ENCODE measurements at regions not wholly inside any gene's neighbourhood (a gene's known extent, or its start where the extent isn't known, plus 50 kb on each side); places are given as distances from the start of the nearest gene placed in this dataset.

DNA sequence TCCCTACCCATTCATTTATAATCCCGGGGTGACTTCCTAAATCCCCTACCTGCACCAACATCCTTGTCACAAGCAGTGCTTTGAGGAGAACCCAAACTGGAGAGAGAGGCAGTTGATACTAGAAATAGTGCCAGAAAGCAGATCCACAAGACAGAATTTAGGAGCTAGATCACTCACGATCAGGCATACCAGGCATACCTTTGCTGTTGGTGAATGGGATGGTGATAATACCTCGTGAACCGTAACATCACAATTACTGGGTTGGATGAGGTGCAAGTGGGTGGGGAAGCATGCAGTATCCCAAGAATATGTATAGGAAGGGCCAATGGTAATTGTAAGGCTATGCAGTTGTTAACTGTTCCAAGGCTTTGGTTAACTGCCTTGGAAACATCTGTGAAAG, 129.3 kb downstream of the TMA16 start:
- 66 to 76% methylated on average over 4 of the region's 4 CpGs for WGBS, 2 donors
- DNase-seq (no peak), ATAC-seq (no peak)
- Histone ChIP-seq H3K4me1 (peaks cover 0 to 13% (median 0%) of the 10 kb centered on the region in 9 donors), H3K9me3 (peaks cover 0 to 16% (median 0%) of the 10 kb centered on the region in 11 donors), H3K27me3 (no peaks in the 10 kb centered on the region), H3K27ac (no peak overlapping the region), H3K36me3 (no peaks in the 10 kb centered on the region), H3K4me3 (no peak overlapping the region)
- intact Hi-C loops (cut with DNase I): no loop called here
- TF ChIP-seq, protein P1, sequence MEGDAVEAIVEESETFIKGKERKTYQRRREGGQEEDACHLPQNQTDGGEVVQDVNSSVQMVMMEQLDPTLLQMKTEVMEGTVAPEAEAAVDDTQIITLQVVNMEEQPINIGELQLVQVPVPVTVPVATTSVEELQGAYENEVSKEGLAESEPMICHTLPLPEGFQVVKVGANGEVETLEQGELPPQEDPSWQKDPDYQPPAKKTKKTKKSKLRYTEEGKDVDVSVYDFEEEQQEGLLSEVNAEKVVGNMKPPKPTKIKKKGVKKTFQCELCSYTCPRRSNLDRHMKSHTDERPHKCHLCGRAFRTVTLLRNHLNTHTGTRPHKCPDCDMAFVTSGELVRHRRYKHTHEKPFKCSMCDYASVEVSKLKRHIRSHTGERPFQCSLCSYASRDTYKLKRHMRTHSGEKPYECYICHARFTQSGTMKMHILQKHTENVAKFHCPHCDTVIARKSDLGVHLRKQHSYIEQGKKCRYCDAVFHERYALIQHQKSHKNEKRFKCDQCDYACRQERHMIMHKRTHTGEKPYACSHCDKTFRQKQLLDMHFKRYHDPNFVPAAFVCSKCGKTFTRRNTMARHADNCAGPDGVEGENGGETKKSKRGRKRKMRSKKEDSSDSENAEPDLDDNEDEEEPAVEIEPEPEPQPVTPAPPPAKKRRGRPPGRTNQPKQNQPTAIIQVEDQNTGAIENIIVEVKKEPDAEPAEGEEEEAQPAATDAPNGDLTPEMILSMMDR (IDR thresholded peaks at IDR 0.05): no peak

DNA sequence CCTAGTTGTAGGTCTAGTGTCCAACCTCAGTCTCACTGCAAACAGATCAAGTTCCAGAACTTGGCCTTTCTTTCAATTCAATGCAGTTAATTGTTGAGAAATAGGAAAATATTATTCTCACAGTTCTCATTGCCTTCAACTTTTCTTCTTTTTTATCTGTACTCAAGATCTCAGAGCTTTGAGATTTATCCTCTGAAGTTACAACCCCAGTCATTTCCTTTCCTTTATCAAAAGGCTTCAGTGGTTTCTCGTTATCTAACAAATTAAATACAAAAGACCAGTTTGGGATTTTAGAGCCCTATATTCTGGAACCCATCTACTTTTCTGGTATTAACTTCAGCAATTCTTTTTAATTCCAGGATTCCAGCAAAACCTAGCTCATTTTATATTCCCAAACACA, 130.2 kb downstream of the TMA16 start:
- Histone ChIP-seq H3K27me3 (no peaks in the 10 kb centered on the region), H3K4me1 (peaks cover 0 to 13% (median 0%) of the 10 kb centered on the region in 9 donors), H3K36me3 (no peaks in the 10 kb centered on the region), H3K9me3 (peaks cover 0 to 23% (median 0%) of the 10 kb centered on the region in 11 donors), H3K27ac (no peak overlapping the region), H3K4me3 (no peak overlapping the region)
- no peak for ATAC-seq
- TF ChIP-seq, protein P1 (IDR thresholded peaks at IDR 0.05): no peak
- intact Hi-C loops (cut with DNase I): no loop called here
- 54 to 76% methylated on average over 1 of the region's 1 CpG for WGBS, 2 donors
- DNase-seq: no peak

DNA sequence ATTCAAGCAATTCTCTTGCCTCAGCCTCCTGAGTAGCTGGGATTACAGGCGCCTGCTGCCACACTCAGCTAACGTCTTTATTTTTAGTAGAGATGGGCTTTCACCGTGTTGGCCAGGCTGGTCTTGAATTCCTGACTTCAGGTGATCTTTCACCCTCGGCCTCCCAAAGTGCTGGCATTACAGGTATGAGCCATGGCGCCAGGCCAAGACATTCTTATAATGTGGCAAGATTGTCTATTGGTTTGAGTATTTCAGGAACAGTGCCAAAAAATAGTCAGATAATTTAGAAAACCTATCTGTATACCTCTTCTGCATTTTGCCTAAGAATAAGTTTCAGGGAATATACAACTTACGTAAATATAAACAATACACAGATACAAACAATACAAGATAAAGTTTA, 136.8 kb downstream of the TMA16 start:
- 83 to 85% methylated on average over 6 of the region's 6 CpGs for WGBS, 2 donors
- DNase-seq: no peak
- no peak for ATAC-seq

DNA sequence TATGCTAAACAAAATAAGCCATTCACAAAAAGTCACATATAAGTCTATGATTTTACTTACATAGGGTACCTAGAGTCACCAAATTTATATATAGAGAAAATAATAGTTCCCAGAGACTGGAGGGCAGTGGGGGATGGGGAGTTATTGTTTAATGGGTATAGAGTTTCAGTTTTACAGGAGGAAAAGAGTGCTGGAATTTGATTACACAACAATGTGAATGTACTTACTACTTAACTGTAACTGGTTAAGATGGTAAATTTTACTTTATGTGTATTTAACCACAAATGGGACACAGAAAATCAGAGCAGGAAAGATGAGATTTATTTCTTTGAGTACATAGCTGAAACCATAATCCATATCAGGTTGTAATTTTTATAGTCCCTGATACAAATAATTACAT, 144.4 kb downstream of the TMA16 start:
- ATAC-seq (no peak), DNase-seq (no peak)
- H3K36me3 ChIP-seq: no peaks in the 10 kb centered on the region
- TF ChIP-seq, protein P1 (IDR thresholded peaks at IDR 0.05): no peak
- H3K4me1 ChIP-seq: no peaks in the 10 kb centered on the region
- no peak overlapping the region for H3K4me3 ChIP-seq
- no peaks in the 10 kb centered on the region for H3K9me3 ChIP-seq
- intact Hi-C loops (cut with DNase I): no loop called here
- no peak overlapping the region for H3K27ac ChIP-seq
- no peaks in the 10 kb centered on the region for H3K27me3 ChIP-seq

More for the DNA sequence above, 136.8 kb downstream of the TMA16 start:
- intact Hi-C loops (cut with DNase I): no loop called here
- Histone ChIP-seq H3K27me3 (no peaks in the 10 kb centered on the region), H3K9me3 (peaks cover 0 to 23% (median 0%) of the 10 kb centered on the region in 11 donors), H3K4me1 (no peaks in the 10 kb centered on the region), H3K27ac (no peak overlapping the region), H3K4me3 (no peak overlapping the region), H3K36me3 (no peaks in the 10 kb centered on the region)
- TF ChIP-seq, protein P1 (IDR thresholded peaks at IDR 0.05): no peak
